Aorta (tissue), 5 donors: ENCODE measurements at regions not wholly inside any gene's neighbourhood (a gene's known extent, or its start where the extent isn't known, plus 50 kb on each side); places are given as distances from the start of the nearest gene placed in this dataset.
"Not testable (repeated sequence)": the region's sequence is repeated elsewhere in the genome, so short reads cannot be mapped to it uniquely, and the experiment has no call there.

Experiments used
- ATAC-seq: fragments of 200-7000 bp; cut with Tn5 transposase; one replicate; pipeline ENCODE4 v1.9.1; 2022; ENCODE audit warnings: moderate library complexity; ENCODE audit not compliant: low FRiP score
- DNase-seq, 2 donors: peaks; one replicate each; pipeline ENCODE4 v3.0.0-alpha.2; 2020
- H3K27ac ChIP-seq, 2 donors: one replicate each; pipeline ENCODE4 v1.5.1; 2013; ENCODE audit warnings: low read length in 2 of 2, mild to moderate bottlenecking in 2 of 2, moderate library complexity in 2 of 2, control low read depth in 1 of 2, inconsistent platforms in 1 of 2, low read depth in 1 of 2
- H3K27me3 ChIP-seq, 2 donors: one replicate each; pipeline ENCODE4 v1.6.1; 2013; ENCODE audit warnings: control low read depth in 1 of 2, low read length in 1 of 2, mild to moderate bottlenecking in 1 of 2, moderate library complexity in 1 of 2; ENCODE audit not compliant: insufficient read depth in 2 of 2, control insufficient read depth in 1 of 2
- H3K36me3 ChIP-seq, 2 donors: one replicate each; pipeline ENCODE4 v1.6.1; 2013; ENCODE audit warnings: control low read depth in 1 of 2, low read length in 1 of 2, mild to moderate bottlenecking in 1 of 2; ENCODE audit not compliant: insufficient read depth in 2 of 2, control insufficient read depth in 1 of 2
- H3K4me1 ChIP-seq, 2 donors: one replicate each; pipeline ENCODE4 v1.6.1; 2013; ENCODE audit warnings: low read length in 2 of 2, control low read depth in 1 of 2, mild to moderate bottlenecking in 1 of 2, moderate library complexity in 1 of 2; ENCODE audit not compliant: insufficient read depth in 2 of 2, control insufficient read depth in 1 of 2
- H3K4me3 ChIP-seq, 2 donors: one replicate each; pipeline ENCODE4 v1.5.1; 2013; ENCODE audit warnings: low read length in 2 of 2, control low read depth in 1 of 2, mild to moderate bottlenecking in 1 of 2
- H3K9me3 ChIP-seq: one replicate; pipeline ENCODE4 v1.6.1; 2013; ENCODE audit warnings: mild to moderate bottlenecking, low read length; ENCODE audit not compliant: control insufficient read depth
- WGBS, 2 donors: extraction: QIAGEN DNeasy Blood & Tissue Kit; methylation state at CpG; one replicate each; pipeline ENCODE4 v1.1.7; 2013; 5-methylcytosine and 5-hydroxymethylcytosine counted together
- intact Hi-C, 2 donors: fragments of 100-400 bp; cut with DNase I; formaldehyde crosslinking; loops; one replicate each; pipeline versions ENCODE4 v1.14.2 to v1.15.0; 2022
- donor health status: healthy with polysubstance abuse.
- donor health status: Bipolar disorder and iron deficiency.
- donor health status: DM: no; HTN: no; CAD: no.
- donor health status: DM: no; HTN: no; CAD: no.
- donor health status: DM: yes; HTN: yes; CAD: no.

- DNase-seq (no peak), ATAC-seq (no peak)
- Histone ChIP-seq H3K36me3 (no peaks in the 10 kb centered on the region), H3K4me1 (no peaks in the 10 kb centered on the region), H3K27ac (no peak overlapping the region), H3K9me3 (peaks cover 1% of the 10 kb centered on the region), H3K27me3 (no peaks in the 10 kb centered on the region), H3K4me3 (no peak overlapping the region)
- WGBS, 2 donors = 83 to 84% methylated on average over 4 of the region's 4 CpGs
- intact Hi-C loops = no loop called here
These were observed 207.5 kb upstream of the SRD5A2 start for GRCh38 chr2:31788273-31788672.

DNA sequence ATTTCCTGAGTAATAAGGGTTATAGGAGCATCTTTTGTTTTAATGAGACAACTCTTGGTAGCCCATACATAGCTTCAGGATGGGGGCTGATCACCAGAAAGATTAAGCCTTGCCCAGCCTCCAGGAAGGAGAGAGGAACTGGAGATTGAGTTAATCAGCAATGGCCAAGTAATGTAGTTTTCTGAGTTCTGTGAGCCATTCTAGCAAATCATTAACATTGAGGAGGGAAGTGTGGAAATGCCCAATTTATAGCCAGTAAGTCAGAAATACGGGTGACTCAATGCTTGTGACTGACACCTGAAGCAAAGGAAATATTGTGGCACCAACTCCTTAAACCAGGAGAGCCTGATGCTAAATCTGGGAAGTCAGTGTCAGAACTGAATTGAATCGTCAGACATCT lies 205.1 kb upstream of the SRD5A2 start:
- Histone ChIP-seq H3K27me3 (no peaks in the 10 kb centered on the region), H3K4me1 (no peaks in the 10 kb centered on the region), H3K36me3 (no peaks in the 10 kb centered on the region), H3K27ac (no peak overlapping the region), H3K9me3 (peaks cover 1% of the 10 kb centered on the region), H3K4me3 (no peak overlapping the region)
- DNase-seq = no peak
- 63 to 70% methylated on average over 2 of the region's 2 CpGs for WGBS, 2 donors
- no peak for ATAC-seq
- intact Hi-C loops = no loop called here

- H3K27me3 ChIP-seq = no peaks in the 10 kb centered on the region
- no peaks in the 10 kb centered on the region for H3K4me1 ChIP-seq
- H3K4me3 ChIP-seq = no peak overlapping the region
- H3K27ac ChIP-seq = no peak overlapping the region
- intact Hi-C loops = no loop called here
- peaks cover 1% of the 10 kb centered on the region for H3K9me3 ChIP-seq
- no peak for DNase-seq
- no peaks in the 10 kb centered on the region for H3K36me3 ChIP-seq
- no peak for ATAC-seq
These were observed 204.1 kb upstream of the SRD5A2 start for GRCh38 chr2:31784868-31785267.

- H3K9me3 ChIP-seq, H3K36me3 ChIP-seq, H3K27ac ChIP-seq, H3K4me1 ChIP-seq, intact Hi-C loops, H3K4me3 ChIP-seq, DNase-seq, ATAC-seq, H3K27me3 ChIP-seq: not testable (repeated sequence)
- 72 to 75% methylated on average over 6 of the region's 6 CpGs for WGBS, 2 donors
These were observed 202.8 kb upstream of the SRD5A2 start for GRCh38 chr2:31783446-31784091.

DNA sequence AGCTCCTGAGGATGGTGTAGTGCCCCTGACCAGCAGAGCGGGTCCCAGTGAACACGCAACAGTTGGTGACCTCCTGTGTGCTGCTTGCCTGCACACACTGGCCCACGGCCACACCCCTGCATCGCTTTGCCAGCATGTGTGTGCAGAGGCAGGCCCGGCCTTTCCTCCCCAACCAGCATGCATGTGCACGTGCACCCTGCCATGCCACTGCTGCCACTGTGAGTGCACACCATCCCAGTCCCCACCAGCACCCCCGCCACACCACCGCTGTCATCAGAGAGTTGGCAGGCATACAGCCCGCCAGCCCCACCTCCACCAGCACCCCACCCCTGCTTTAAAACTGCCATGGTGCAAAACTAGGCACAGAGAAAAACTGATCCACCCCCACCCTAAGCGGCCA lies 197.4 kb upstream of the SRD5A2 start:
- H3K9me3 ChIP-seq = peaks cover 2% of the 10 kb centered on the region
- no peaks in the 10 kb centered on the region for H3K36me3 ChIP-seq
- DNase-seq (no peak), ATAC-seq (no peak)
- H3K27me3 ChIP-seq = peaks cover 0 to 2% of the 10 kb centered on the region in 2 donors
- 84 to 90% methylated on average over 10 of the region's 10 CpGs for WGBS, 2 donors
- H3K4me1 ChIP-seq = no peaks in the 10 kb centered on the region
- no peak overlapping the region for H3K4me3 ChIP-seq
- no peak overlapping the region for H3K27ac ChIP-seq
- intact Hi-C loops = no loop called here

DNA sequence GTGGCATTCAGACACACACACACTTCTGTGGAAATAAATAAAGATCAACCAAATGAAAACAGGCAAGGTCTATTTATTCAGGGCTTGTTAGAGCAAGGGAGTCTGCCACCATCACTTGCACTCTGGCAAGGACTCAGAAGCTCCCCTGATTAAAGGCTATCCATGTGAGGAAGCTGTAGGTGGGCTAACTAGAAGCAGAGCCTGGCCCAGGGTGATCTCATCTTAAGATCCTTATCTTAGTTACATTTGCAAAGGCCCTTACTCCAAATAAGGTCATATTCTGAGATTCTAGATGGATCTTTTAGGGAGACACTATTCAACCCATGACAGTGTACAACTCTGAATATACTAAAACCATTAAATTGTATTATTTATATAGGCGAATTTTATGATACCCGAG lies 190.0 kb upstream of the SRD5A2 start:
- Histone ChIP-seq H3K27ac (no peak overlapping the region), H3K9me3 (no peaks in the 10 kb centered on the region), H3K4me1 (no peaks in the 10 kb centered on the region), H3K36me3 (no peaks in the 10 kb centered on the region), H3K4me3 (no peak overlapping the region), H3K27me3 (no peaks in the 10 kb centered on the region)
- ATAC-seq (no peak), DNase-seq (no peak)
- intact Hi-C loops = no loop called here
- WGBS, 2 donors = 64 to 73% methylated on average over 2 of the region's 2 CpGs

- no peak overlapping the region for H3K27ac ChIP-seq
- ATAC-seq (no peak), DNase-seq (no peak)
- 44 to 55% methylated on average over 2 of the region's 2 CpGs for WGBS, 2 donors
- H3K27me3 ChIP-seq = no peaks in the 10 kb centered on the region
- no peaks in the 10 kb centered on the region for H3K36me3 ChIP-seq
- H3K4me3 ChIP-seq = no peak overlapping the region
- no peaks in the 10 kb centered on the region for H3K4me1 ChIP-seq
- intact Hi-C loops = no loop called here
- peaks cover 2% of the 10 kb centered on the region for H3K9me3 ChIP-seq
These were observed 184.6 kb upstream of the SRD5A2 start for GRCh38 chr2:31765078-31765945.

GRCh38 chr2:31764169-31764568 lies 183.4 kb upstream of the SRD5A2 start:
- ATAC-seq = no peak
- H3K27ac ChIP-seq = no peak overlapping the region
- no peaks in the 10 kb centered on the region for H3K36me3 ChIP-seq
- no peaks in the 10 kb centered on the region for H3K27me3 ChIP-seq
- 42 to 51% methylated on average over 2 of the region's 2 CpGs for WGBS, 2 donors
- intact Hi-C loops = no loop called here
- peaks cover 3% of the 10 kb centered on the region for H3K9me3 ChIP-seq
- no peak overlapping the region for H3K4me3 ChIP-seq
- no peaks in the 10 kb centered on the region for H3K4me1 ChIP-seq
- DNase-seq = no peak

DNA sequence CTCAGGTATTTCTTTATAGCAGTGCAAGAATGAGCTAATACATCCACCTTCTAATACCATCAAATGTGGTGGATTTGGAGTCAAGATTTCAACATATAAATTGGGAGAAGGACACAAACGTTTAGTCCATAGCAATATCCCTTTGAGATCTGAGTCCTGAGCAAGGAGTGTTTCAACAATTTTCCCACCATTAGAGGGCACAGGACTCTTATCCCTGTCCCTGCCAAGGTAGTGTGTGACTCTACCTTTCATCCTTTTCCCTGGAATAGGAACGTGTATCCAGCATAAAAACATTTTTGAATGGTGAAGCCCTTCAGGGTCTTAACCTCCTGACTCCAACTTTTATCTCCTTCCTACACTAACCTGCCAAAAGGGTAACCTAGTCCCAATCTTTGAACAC lies 181.3 kb upstream of the SRD5A2 start:
- no peaks in the 10 kb centered on the region for H3K27me3 ChIP-seq
- DNase-seq = no peak
- H3K4me1 ChIP-seq = no peaks in the 10 kb centered on the region
- ATAC-seq = no peak
- no peak overlapping the region for H3K27ac ChIP-seq
- whole genome bisulfite sequencing, 2 donors = 38 to 47% methylated on average over 2 of the region's 2 CpGs
- H3K36me3 ChIP-seq = no peaks in the 10 kb centered on the region
- H3K9me3 ChIP-seq = peaks cover 3% of the 10 kb centered on the region
- intact Hi-C loops = no loop called here
- no peak overlapping the region for H3K4me3 ChIP-seq
